ENCODE measurements at regions not wholly inside any gene's neighbourhood (a gene's known extent, or its start where the extent isn't known, plus 50 kb on each side); places are given as distances from the start of the nearest gene placed in this dataset.

DNA sequence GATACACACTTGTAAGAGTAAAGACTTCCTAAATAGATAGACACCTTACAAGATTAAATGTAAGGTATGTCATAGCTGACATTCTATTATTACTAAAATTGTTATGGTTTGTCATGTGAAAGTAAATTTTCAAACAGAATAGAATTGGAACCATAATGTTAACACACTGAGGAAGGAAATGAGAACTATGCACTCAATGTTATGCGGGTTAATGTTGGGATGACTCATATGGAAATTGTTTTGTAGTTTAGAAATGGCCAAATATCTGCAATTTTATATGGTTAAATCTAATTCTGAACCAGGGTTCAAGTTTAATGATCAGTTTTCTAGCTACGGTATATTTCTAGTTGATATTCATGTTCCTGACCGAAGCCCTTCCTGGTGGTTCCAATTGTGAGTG, 214.2 kb upstream of the ADO start:
- no peak for TF ChIP-seq EZH2 (IDR thresholded peaks at IDR 0.05; ENCODE audit: insufficient read depth, poor library complexity, severe bottlenecking)
- TF ChIP-seq EZH2phosphoT487 (IDR thresholded peaks at IDR 0.05; ENCODE audit: insufficient read depth, low read depth) = no peak

Measured in GM23248 (cell line).